ENCODE measurements at regions not wholly inside any gene's neighbourhood (a gene's known extent, or its start where the extent isn't known, plus 50 kb on each side); places are given as distances from the start of the nearest gene placed in this dataset.

GRCh38 chr4:58191109-58191508 is 1080.9 kb upstream of the IGFBP7 start:
- no peak for TF ChIP-seq CTCF (IDR thresholded peaks at IDR 0.05 in 8 of 11, conservative IDR thresholded peaks at IDR 0.05 in 3 of 11)
- TF ChIP-seq POLR2A (IDR thresholded peaks at IDR 0.05): no peak

Measured in spleen (tissue), 7 donors.